ACHN (cell line): ENCODE measurements at regions not wholly inside any gene's neighbourhood (a gene's known extent, or its start where the extent isn't known, plus 50 kb on each side); places are given as distances from the start of the nearest gene placed in this dataset.

Source experiments
- DNase-seq: peaks from one replicate; pipeline ENCODE4 v3.0.0-alpha.2; 2015
- in situ Hi-C: cut with HindIII; loops from 2 replicates; pipeline ENCODE4 v1.10.0; 2017; ENCODE audit warnings: low sequenced_read_pairs, low pct_ligation_motif_present, low pct_unique_long_range_greater_than_20kb

GRCh38 chr6:163904186-163904585 lies 489.7 kb downstream of the QKI start:
- DNase-seq, result no peak

GRCh38 chr6:163903541-163903940 lies 489.0 kb downstream of the QKI start:
- no peak for DNase-seq

More at GRCh38 chr6:163904186-163904585, 489.7 kb downstream of the QKI start:
- in situ Hi-C loops, result no loop called here

GRCh38 chr6:163902993-163903392 lies 488.5 kb downstream of the QKI start:
- no peak for DNase-seq
- in situ Hi-C loops, result no loop called here

More at GRCh38 chr6:163903541-163903940, 489.0 kb downstream of the QKI start:
- in situ Hi-C loops, result no loop called here

DNA sequence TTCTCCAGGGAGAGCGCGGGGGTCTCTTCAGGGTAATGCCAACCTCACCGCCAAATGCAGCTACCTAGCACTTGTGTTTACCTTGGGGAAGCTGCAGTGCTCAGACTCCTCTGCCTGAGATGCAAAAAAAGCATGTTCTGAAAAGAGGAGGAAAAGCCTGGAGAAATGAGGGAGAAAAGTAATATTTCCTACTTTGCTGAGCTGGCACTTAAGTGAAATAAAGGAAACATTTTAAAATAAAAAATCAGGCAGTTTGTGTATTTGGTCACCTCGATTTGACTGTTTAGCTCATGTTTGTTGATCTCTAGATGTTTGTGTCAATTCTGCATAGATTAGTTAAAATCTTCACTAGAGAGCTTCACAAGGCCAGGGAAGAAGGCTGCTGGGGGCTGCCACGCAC lies 487.2 kb downstream of the QKI start:
- in situ Hi-C loops, result no loop called here
- no peak for DNase-seq

GRCh38 chr6:163900570-163900969 lies 486.1 kb downstream of the QKI start:
- no peak for DNase-seq
- in situ Hi-C loops, result no loop called here

GRCh38 chr6:163897669-163898068 lies 483.2 kb downstream of the QKI start:
- in situ Hi-C loops, result no loop called here
- DNase-seq, result no peak

DNA sequence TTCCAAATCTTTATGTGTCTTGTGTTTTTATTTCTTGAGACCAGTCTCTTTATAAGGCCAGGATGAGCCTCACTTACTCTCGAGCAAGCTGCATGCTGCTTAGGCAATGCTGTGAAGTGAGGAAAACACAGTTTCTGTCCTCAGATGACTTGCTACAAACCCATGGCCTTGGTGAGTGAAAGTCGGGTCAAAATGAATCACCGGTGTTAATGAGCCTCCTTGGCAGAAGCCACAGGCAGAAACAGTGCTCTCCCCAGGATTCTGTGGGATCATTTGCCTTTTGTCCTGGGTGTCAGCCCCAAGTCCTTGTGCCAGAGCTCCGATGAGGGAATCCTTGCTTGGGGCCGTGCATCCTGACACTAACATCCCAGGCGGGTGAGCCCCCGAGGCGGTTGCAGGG lies 482.5 kb downstream of the QKI start:
- in situ Hi-C loops, result no loop called here
- no peak for DNase-seq

DNA sequence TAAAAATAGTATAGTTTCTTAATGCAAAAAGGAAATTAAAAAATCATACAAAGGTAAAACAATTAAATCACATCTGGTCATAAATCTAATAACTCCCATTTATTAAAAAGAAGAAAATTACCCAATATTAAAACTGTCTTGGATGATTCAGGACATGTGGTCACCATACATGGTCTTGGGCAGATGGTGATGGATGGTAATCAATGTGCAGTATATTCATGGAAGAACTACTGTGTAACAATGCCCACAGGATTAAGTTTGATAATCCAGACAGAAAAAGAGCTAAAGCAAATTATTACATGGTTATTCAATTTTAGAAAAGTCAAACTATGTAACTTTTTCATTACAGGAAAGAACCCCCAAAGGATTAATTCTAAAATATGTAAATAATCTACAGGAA lies 480.6 kb downstream of the QKI start:
- DNase-seq, result no peak
- in situ Hi-C loops, result no loop called here

DNA sequence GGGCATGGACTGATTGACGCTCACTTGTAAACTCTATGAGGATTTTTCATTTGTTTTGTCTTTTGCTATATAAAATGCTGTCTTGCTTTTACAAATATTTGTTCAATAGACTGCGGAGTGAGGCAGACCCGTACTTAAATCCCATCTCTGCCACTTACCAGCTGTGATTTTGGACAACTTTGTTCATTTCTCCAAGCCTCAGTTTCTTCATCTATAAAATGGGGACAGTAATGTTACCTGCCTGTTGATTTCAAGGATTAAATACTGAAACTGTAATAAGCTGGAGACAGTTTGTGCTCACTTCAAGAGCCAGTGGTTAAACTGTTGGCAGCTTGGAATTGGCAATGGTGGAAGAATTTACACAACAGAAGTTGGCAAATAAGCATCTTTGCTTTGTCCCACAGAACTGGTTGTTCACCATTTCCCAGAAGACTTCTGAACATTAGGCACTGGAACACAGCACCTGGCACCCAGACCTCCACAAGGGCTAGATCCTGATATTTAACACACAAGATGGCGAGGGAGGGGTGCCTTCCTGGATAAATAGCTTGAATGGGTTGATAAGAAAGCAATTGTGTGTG lies 479.2 kb downstream of the QKI start:
- DNase-seq, result no peak
- in situ Hi-C loops, result no loop called here

DNA sequence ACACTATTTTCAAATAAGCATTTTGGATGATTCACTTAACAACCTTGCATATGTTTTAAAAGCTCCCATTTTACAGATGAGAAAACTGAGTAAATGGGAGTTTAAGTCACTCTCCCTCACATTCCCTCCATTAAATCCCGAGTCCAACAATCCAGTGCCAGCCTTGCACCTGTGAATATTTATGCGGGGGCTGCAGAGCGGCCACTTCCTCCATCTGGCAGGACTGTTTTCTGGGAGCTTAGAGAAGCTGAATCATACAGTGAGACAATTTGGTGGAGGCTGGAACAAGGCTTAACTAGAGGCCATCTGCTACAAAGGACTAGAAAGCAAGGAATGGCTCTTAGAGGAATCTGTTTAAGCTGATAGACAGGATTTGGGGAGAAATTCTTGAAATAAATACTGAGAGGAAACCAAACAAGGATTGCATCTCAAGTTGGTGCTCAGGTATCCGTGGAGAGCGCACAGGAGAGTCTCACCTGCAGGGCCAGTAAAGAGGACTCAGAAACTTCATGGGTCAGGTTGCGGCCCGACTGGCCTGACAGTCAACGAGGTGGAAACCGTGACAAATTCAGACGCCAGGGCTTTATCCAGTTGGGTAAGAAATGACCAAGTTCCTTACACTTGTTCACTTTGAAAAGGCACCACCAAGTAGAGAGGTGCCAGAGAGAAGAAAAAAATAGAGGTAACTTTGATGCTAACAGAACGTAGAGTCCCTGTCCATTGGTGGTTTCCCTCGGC lies 478.5 kb downstream of the QKI start:
- in situ Hi-C loops, result no loop called here
- DNase-seq, result no peak

GRCh38 chr6:163889904-163890514 lies 475.5 kb downstream of the QKI start:
- no peak for DNase-seq
- in situ Hi-C loops, result no loop called here

- in situ Hi-C loops, result no loop called here
- DNase-seq, result no peak
Observed at GRCh38 chr6:163888030-163888819, 473.7 kb downstream of the QKI start.

- DNase-seq, result no peak
- in situ Hi-C loops, result no loop called here
Observed at GRCh38 chr6:163886428-163886827, 471.9 kb downstream of the QKI start.

GRCh38 chr6:163883984-163884383 lies 469.5 kb downstream of the QKI start:
- in situ Hi-C loops, result no loop called here
- no peak for DNase-seq

- in situ Hi-C loops, result no loop called here
- DNase-seq, result no peak
Observed at GRCh38 chr6:163878698-163879097, 464.2 kb downstream of the QKI start.

DNA sequence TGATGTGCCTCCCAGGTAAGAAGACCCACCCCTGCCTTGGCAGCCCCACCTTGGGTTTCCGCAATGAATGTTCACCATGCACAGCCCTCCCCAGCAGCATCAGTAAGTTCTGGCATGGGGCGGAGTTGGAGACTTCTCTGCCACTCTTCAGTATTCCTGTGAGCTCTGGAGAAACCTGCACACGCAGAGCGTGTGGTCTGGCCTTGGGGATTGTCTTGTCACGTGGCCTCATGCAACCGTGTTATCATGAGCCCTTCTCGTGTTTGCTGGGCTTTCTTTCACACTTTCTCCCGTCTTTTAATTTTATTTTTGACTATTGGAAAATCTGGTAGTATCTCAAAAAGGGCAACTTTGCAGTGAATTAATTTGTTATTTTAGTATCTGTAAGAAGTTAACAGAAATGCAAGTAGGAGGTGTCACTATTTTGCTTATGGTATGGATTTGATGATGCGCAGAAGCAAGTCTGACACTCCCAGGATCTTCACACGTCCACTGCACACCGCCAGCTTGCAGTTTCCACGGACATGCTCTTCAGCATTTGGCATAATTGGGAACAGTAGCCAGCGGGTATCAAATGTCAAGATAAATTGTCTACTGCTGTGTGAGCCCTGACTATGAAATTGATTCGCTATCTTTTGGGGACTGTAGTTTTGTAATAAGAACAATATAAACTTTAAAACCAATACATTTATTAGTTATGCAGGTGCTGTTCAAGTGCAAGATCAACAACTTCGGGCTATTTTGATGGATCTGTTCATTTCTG lies 463.5 kb downstream of the QKI start:
- in situ Hi-C loops, result no loop called here
- no peak for DNase-seq

- in situ Hi-C loops, result no loop called here
- no peak for DNase-seq
Observed at GRCh38 chr6:163876391-163876790, 461.9 kb downstream of the QKI start.

DNA sequence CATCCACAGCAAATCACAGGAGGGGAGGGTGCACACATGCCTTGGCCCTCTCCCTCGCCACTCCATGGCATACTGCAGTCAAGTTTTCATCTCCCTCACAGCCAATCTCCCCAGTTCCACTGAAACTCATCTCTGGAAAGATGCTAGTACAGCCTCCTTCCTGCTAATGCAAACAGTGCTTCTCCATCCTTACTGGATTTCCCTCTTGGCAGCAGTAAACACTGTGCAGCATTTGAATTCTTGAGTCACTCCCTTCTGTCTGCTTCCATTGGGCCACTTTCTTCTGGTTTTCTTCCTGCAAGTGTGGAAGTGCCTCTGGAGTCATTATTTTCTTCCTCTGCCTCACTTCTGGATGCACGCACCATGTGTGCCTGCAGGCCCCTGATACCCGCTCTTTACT lies 460.3 kb downstream of the QKI start:
- in situ Hi-C loops, result no loop called here
- no peak for DNase-seq

DNA sequence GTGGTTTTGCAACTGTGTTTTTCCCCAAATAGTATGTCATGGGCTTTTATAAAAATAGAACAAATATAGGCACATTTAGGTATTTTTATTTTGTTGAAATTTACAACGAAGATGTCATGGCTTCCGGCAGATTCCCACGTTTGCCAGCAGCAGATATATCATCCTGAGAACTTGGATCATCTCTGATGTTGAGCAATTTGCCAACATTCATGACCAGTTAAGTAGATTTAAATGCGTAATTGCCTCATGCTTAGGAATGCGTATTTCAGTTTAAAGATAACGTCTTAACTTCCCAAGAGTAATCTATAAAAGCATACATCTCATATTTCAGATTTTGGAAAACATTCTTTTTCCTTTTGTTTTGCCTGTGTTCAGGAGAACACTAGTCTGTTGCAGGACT lies 457.8 kb downstream of the QKI start:
- no peak for DNase-seq
- in situ Hi-C loops, result no loop called here
